Activated CD8-positive, alpha-beta memory T cell treated with anti-CD3 and anti-CD28 coated beads, Interleukin-2, amount 50 U/mL, for 48 hours (primary cell): ENCODE measurements at regions not wholly inside any gene's neighbourhood (a gene's known extent, or its start where the extent isn't known, plus 50 kb on each side); places are given as distances from the start of the nearest gene placed in this dataset.

ENCODE experiments used
- DNase-seq: peaks from one replicate; pipeline ENCODE4 v3.0.0-alpha.2; 2020

DNA sequence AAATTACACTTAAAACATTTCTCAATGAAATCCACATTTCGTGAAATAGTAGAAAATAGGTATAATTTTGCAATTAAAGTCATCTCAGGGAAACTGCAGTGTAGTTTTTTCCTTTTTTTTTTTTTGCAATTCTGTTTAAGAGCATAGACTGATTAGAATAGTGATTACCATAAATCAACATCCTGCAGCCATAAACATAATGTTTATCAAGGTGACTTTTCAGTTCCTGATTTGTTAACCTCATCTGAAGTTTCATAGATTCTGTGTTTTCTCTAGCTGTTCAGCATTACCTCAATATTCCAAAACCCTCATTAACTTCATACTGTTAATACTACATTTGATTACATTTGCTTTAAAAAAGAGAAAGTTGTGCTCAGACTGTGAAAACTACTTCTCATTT is 286.3 kb upstream of the DACH1 start:
- DNase-seq, result no peak

GRCh38 chr13:72151241-72151640 is 284.2 kb upstream of the DACH1 start:
- no peak for DNase-seq

DNA sequence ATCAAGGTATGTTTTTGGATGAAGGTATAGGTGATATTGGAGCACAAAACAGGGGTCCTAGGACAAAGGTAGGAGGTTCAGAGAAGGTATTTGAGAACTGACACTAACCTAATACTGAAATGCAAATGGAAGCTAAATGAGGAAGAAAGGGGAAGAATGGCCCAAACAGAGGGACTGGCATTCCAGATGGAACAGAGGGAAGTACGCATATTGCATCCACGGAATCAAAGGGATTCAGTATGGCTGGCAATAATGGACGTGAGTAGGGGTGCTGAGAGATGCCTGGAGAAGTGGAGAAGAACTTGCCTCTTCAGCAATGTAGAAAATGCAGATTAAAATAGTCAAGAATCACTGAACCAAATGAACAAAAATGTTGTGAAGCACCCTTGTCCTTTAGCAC is 283.5 kb upstream of the DACH1 start:
- DNase-seq, result no peak

DNA sequence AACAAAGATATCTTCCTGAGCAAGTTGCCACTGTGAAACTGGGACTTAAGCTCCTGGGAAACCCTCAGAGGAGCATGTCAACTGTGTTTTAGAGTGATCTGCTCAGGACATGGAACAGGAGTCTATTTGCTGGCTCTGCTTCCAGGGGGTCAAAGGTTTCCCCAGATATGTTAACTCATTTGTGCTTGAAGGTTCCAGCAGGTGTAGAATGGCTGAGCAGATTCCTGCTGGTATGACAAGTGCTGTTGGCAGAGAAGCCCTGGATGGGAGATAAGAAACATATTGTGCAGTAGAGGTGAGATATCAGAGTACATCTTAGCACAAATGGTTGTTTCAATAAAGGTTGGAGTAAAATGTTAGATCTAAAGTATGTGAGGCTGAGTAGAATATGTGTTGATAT is 282.7 kb upstream of the DACH1 start:
- no peak for DNase-seq

DNA sequence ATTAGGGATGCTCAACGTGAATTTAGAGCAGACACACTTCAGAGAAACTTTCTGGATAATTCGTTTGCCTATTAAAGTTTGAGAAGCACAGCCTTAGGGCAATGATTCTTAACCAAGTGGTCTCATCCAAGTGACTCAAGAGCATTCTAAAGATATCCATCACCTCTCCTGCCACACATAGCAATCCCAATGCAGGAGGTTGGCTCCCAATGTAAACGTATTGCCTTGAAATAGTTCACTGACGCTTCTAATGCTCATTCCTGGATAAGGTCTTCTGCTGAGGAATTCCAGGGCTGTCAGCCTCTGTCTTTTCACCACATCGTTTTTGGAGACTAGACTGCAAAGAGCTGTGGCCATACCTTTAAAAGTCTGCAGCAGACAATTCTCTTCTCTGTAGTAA is 279.8 kb upstream of the DACH1 start:
- no peak for DNase-seq

DNA sequence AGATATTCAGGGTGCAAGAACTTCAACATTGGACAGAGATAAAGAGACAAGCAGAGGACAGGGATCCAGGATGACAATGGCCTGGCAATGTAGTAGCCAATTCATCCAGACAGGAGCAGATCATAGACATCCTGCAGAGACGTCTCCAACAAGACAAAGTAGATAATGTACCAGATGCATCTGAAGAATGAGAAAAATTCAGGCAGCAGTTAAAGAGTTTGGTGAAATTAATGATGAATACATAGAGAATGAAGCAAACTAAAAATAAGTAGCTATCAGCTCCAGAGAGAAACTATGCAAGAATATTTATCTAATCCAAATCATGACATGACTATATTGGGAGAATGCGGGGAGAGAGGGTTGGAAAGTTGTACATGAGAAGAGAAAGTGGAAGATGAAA is 278.4 kb upstream of the DACH1 start:
- DNase-seq, result no peak

DNA sequence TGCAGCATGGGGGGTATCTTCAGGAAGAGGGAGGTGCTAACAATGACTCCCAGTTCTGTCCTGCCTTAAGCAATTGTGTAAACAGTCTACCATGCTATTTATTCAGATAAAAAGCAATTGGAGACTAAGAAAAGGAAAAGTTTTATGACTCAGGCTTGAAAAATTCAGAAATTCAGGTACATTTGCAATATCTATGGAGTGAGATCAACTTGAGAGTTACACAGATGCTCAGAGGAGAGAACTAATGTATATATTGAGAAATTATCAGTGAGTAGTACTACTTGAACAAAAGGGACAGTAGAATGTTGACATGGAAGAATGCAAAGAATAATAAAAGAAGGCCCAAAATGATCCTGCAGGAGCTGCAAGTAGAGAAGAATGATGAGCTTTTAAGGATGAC is 277.6 kb upstream of the DACH1 start:
- DNase-seq, result no peak

- no peak for DNase-seq
Measured at GRCh38 chr13:72141855-72142519, 275.0 kb upstream of the DACH1 start.

DNA sequence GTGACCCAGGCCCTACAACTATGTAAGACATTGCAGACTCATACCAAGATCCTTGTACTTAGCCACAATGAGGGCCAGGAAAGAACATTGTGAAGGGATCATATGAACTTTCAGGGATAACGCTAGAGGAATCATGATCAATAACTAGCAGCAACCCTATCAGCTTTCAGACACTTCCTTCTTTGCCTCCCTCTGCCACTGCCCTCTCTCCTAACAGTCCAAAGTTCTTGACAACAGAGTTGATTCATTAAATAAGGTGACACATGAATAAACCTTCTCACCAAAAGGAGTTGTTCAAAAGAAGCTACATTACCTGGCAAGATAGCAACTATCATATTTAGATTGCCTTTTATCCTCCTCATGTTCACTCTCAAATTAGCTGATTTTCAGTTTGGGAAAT is 272.2 kb upstream of the DACH1 start:
- DNase-seq, result no peak

- no peak for DNase-seq
Measured at GRCh38 chr13:72132075-72132474, 265.1 kb upstream of the DACH1 start.

DNA sequence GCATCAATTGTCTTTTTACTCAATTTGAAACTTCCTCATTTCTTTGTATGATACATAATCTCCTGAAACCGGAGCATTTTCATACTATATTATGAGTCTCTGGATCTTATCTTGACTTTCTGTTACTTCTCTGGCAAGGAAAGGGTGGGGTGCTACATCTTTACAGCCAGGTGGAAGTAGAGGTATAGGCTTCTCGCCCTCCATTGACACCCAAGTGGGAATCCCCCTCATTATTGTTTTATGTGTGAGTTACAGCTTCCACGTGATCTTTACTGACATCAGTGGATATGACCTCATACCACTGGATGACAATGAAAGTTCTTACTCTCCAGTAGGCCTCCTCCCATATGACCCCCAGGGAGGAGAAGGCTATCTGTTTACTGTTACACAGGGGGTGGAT is 262.1 kb upstream of the DACH1 start:
- no peak for DNase-seq

GRCh38 chr13:72127031-72127430 is 260.0 kb upstream of the DACH1 start:
- DNase-seq, result no peak

DNA sequence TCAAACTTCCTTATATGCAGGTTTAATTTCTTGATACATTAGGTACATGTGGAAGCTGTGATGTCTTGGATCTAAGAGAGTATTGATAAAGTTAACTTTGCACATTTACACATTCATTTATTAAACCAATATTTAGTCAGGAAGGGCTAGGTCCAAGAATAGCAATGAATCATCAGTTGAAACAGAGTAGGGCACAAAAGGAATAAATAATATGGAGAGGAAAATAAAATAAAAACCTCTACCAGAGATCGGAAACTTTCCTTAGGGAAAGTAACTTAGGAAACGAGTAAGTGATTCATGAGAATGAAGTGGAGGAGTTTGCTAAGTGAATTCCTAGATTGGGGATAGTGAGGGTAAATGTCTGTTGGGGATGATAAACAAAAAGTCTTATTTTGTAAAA is 259.4 kb upstream of the DACH1 start:
- DNase-seq, result no peak

GRCh38 chr13:72125561-72125960 is 258.6 kb upstream of the DACH1 start:
- DNase-seq, result no peak

DNA sequence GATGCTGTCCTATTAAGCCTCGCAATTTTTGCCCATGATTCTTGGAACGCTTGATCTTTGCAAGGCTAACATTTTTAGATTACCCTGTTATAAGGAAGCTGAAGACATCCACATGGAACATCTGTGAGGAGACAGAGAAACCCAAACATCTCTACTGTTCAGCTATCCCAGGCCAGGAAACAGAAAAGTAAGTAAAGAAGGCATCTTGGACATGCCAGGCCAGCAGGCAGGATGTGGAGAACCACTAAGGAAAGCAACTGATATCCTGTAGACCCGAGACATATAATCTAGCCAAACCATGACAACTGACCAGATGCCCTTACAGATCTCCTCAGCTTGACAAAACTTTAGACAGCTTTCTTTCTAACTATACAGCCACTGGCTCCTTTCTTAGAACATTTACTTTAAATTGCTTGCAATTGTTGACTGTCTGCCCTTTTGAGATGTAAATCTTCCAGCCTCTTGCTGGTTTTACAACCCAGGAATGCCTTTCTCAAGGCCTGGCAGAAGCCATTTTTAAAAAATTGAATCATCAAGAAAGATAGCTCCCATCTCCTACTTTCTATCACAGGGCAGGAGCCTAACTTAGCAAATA is 255.8 kb upstream of the DACH1 start:
- no peak for DNase-seq

- no peak for DNase-seq
Measured at GRCh38 chr13:72121466-72121865, 254.5 kb upstream of the DACH1 start.

- DNase-seq, result no peak
Measured at GRCh38 chr13:72120632-72121031, 253.6 kb upstream of the DACH1 start.

GRCh38 chr13:72113931-72114330 is 246.9 kb upstream of the DACH1 start:
- DNase-seq, result no peak

DNA sequence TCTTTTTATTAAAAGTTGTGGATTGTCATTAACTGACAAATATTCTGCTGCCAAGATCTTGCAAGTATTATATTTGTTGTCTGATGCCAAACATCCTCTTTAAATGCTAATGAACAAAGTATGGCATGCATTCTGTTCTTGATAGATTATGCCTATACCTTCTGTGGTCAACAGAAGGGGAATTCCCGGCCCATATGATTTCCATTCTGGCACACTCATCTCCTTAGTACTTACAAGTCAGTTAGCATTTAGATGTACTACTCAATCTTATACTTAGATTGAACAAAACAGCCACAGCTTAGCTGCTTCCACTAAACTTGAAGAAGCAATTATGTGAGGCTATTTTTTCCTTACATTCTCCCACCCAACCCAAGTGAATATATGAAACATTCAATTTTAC is 246.1 kb upstream of the DACH1 start:
- DNase-seq, result no peak

- no peak for DNase-seq
Measured at GRCh38 chr13:72112216-72112615, 245.2 kb upstream of the DACH1 start.

DNA sequence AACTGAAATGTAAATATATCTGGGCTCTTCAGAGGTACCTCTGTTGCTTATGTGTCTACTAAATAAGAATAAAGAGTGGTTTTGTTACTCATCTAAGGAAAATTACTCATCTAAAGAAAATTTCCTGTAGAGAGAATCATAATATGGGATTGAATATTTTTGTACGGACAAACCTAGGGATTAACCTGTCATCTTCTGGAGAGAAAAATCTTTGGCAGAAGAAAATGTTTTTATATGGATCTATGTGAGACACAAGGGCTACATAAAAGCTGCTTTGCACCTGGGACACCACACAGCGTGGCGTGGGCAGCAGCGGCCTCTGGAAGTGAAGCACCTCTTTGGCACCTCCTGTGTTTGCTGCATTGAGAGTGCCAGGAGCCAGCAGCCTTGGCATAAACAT is 242.9 kb upstream of the DACH1 start:
- no peak for DNase-seq

GRCh38 chr13:72104656-72105180 is 237.7 kb upstream of the DACH1 start:
- DNase-seq, result no peak

DNA sequence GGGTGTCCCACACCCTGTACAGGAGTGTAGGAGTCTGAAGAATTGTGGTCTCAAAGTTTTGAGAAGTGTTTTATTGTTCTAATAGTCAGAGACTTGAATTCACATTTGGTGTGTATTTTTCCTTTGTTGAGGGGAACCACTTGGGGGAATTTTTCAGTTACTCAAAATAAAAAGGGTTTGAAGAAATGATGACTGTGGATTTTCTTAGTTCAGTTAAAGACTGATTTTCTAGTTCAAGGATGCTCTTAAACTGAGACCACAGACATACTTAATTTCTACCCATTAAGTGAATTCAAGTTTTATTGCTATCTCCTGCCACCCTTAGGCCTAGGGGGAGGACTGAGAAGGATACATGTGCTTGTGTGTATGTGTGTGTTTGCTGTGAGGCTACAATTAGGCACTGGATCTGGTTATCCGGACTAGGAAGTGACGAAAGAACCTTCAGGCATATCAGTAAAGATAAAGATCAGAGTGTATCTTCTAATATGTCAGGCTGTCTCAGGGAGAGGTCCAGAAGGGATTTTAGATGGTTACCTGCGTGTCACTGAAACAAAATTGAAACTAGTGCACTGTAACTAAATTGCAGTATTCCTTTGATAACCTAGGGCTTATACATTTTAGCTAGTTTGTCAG is 234.9 kb upstream of the DACH1 start:
- DNase-seq, result no peak

- DNase-seq, result no peak
Measured at GRCh38 chr13:72100339-72100738, 233.3 kb upstream of the DACH1 start.

- DNase-seq, result no peak
Measured at GRCh38 chr13:72097568-72097967, 230.6 kb upstream of the DACH1 start.
